Stimulated activated CD8-positive, alpha-beta memory T cell treated with anti-CD3 and anti-CD28 coated beads, Interleukin-4, amount 100 ng/mL, for 48 hours (primary cell): ENCODE measurements at regions not wholly inside any gene's neighbourhood (a gene's known extent, or its start where the extent isn't known, plus 50 kb on each side); places are given as distances from the start of the nearest gene placed in this dataset.
A peak's percentile ranks its signal among the peaks of the same experiment; 100 is the strongest.

ENCODE experiments used
- DNase-seq: peaks from one replicate; pipeline ENCODE4 v3.0.0-alpha.2; 2020

- no peak for DNase-seq
Observed at GRCh38 chrX:8341814-8342590, 122.6 kb upstream of the VCX3B start.

GRCh38 chrX:8345473-8345872 lies 119.2 kb upstream of the VCX3B start:
- DNase-seq: no peak

- DNase-seq: no peak
Observed at GRCh38 chrX:8346060-8346459, 118.6 kb upstream of the VCX3B start.

DNA sequence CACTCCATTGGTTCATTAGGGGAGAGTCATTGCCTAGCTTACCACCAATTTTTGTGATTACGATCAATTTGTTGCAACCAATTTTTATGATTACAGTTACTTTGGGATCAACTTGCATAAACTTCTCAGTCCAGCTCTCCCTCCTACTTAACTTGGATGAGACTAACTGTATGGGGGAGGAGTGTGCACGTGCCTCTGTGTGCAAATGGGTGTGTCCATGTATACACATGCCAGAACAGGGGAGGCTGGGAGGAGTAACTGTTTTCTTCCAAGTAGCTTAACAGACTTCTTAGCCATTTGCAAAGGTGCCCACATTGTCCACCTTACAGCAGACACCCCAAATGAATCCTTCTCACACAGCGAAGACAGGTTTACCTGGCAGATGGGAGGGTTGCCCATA lies 117.7 kb upstream of the VCX3B start:
- DNase-seq: no peak

DNA sequence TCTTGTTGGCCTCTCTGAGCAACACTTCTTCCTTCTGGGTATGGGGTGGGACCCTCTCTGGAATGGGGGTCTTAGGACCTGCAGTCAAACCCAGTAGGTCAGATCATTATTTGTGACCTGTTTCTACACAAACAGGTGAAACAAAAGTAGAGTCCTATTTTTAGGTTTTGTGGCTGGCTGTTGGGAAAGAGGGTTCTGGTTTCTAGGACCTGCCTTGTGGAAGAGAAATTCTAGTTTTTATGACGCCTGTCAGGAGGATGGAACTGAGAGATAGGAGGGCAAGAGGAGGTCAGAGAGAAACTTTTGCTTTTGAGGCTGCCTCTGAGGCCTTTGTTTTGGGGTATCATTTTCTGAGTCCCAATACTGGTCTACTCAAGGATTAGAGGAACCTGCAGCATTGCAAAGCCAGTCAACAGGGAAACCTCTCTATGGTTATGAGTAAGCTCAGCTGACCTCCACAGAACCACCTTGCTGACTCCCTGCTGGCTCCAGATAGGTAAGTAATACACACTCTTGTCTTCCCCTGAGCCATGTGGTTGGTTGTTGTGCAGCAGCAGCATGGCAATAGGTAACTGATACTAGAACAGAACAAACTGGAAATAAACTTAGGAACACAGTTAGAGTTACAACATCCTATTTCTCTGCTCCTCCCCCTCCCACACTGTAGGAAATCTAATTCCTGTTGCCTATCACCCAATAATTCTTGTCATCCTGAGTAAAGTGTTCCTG lies 114.7 kb upstream of the VCX3B start:
- DNase-seq: no peak

GRCh38 chrX:8358302-8358701 lies 106.3 kb upstream of the VCX3B start:
- DNase-seq: no peak

GRCh38 chrX:8364369-8365141 lies 100.1 kb upstream of the VCX3B start:
- DNase-seq: peak; percentile 20

DNA sequence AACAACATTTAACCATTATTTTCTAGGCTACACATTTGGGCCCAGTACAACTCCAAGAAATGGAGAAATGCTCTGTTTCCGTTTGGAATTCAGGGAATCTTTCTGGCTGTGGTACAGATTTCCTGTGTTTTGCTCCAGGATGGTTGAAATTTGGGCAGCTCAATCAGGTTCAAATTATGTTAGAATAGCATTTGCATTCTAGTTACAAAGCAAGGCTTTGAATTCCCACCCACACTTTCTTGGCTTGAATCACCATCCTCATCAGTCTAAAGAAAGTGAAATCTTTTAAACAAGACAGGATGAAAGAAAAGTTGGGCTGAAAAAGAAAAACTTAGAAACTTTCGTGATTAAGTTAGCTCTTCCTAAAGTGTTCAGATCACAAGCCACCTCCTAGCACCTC lies 98.1 kb upstream of the VCX3B start:
- DNase-seq: no peak

DNA sequence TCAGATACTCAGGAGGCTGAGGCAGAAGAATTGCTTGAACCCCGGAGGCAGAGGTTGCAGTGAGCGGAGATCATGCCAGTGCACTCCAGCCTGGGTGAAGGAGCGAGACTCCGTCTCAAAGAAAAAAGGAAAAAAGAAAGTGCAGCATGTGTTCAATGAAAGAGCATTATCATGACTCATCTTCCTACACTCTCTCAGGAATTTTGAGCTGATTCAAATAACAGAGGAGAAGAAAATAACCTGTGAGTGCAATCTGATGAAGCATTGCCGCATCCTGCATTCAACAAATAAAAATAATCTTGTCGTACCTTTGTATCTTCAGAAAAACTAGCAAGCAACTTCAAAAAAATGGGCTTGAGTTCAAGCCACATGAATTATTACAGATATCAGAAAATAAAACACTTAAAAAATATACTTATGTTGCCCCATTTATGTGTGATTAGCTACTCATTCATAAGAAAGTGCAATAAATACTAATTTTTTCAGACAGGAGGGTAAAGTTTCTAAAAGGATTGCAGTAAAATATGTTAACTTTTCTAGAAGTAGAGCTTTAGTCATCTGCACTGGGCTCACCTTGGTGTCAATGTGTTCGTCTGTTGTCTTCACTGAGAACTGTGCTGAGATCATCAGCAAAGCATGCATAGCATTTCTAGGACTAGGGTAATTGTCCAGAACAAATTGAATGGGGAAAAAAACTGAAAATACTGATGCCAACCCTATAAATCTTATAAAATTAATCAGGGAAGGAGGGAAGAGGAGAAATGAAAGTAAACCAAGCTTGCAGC lies 90.4 kb upstream of the VCX3B start:
- DNase-seq: no peak

DNA sequence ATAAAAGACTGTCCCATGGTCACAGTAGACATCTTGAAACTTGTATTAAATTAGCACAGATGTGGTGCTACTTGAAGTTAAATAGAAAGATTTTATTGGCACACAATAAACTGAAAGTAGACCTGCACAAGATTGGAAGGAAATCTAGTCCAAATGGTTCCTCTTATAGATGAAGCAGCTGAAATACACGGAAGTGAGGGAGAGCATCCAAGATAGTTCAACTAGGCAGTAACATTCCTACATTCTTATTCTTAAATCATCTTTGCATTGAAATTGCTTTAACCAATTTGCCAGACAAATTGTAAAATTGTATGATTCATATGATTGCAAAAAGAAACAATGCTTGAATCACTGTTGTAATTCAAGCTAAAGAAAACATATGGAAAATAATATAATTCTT lies 87.6 kb upstream of the VCX3B start:
- DNase-seq: no peak

DNA sequence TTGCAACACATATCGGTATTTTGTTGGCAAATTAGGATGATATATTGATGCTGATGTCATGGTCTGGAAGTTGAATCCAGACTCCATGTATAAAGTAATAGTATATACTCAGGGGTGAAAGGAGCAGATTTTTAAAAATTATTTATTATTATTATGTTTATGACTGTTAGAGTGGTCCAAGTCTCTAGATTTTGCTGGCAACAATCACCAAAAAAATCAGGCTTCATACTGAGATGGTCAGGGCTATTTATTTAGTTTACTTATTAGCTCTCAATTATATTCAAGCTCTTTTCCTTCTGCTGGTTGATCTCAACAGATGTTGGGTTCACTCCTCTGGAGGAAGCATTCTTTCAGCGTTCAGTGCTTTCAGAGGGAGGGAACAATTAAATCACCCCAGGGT lies 73.9 kb upstream of the VCX3B start:
- no peak for DNase-seq

DNA sequence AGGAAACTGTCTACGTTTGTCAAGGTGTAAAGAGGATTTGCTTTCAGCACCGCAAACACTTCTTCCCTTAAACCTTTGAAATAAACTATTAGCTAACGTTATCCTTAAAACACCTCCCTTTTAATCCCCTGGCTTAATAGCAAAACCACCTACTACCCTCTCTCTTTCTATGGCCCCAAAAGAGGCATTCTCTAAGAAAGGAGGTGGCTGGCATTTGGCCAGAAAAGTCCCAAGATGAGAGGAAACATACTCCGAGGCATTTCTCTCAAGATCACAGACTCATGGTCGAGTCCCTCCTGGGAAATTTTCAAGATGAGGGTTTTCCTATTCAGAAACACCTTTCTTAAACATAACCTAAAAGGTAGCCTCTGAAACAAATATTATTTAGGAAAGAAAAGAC lies 60.6 kb upstream of the VCX3B start:
- DNase-seq: no peak

DNA sequence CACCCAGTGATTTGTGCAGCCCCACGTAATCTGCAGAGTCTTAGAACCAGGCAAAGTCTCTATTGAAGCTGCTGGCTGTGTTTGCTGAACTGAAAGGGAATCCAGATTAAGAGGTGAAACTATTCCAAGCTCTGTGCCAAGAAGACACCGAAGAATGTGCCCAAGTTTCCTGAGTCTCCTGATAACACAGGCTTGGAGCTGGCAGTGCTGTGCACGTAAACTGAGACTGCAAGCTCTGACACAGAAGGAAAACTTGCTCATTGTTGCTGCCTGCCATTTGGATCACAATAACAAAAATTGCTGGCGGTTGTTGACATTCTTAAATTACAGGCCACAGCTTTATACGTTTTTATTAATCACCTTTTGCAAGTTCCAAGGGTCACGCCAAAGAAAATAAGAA lies 60.2 kb upstream of the VCX3B start:
- DNase-seq: no peak

DNA sequence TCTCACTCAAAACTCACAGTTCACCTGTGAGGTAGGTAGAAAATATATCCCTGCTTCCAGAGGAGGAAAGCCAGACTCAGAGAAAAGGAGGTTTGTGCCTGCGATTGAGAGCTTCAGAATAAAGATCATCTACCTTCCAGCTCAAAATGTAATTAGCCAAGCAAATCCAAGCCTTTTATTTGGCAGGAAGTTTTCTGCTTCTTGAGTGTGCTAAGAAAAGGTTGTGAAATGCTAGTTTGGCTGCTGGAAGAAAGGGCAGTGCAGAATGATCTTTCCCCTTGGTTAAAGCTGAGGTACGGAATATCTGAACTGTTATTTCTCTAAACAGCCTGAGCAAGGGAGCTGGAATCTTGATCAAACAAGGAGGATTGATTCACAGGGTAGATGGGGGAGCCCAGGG lies 59.7 kb upstream of the VCX3B start:
- DNase-seq: no peak

- no peak for DNase-seq
Observed at GRCh38 chrX:8405631-8406030, 59.0 kb upstream of the VCX3B start.

DNA sequence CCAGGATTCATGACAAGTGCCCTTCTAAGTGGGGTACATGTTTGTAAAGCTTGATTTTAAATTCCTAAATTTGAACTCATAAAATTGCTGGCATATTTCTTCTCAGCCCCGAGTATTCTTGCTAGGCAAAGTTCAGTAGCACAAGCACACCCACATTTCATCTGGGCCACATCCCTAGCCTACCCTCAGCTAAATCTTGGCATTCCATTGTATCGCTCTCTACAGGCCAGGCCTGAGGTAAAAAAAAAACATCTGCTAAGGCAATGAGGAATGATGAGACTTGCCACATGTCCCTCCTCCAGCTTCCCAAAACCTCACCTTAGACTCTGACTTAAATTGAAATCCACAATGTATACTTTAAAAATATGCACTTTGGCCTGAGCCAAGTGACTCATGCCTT lies 51.4 kb upstream of the VCX3B start:
- no peak for DNase-seq
